ENCODE measurements at regions not wholly inside any gene's neighbourhood (a gene's known extent, or its start where the extent isn't known, plus 50 kb on each side); places are given as distances from the start of the nearest gene placed in this dataset.

DNA sequence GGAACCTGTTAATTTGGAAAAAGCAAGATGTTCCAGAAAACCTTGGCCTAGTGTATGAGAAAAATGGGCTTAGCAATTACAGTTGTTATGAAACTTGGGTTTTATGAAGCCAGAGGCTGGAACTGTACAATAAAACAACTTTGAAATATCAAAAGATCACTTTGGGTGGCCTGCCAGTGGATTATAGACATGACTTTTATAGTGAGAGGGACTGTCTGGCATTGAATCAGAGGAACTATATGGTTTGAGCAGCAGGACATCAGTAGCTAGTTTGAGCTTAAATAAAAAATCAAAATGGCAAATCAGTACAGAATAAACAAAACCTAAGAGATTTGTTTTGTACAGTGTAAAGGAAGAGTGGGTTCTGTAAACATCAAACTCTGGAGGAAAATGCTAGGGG, 115.0 kb upstream of the PTPRG start:
- no peak overlapping the region for H3K27ac ChIP-seq (ENCODE audit: insufficient read depth, low read length)
- no peaks in the 10 kb centered on the region for H3K79me2 ChIP-seq (ENCODE audit: control insufficient read depth, insufficient read depth, low read length)
- no peak for TF ChIP-seq EZH2 (IDR thresholded peaks at IDR 0.05; ENCODE audit: low read length, missing control alignments)
- TF ChIP-seq, protein P1, sequence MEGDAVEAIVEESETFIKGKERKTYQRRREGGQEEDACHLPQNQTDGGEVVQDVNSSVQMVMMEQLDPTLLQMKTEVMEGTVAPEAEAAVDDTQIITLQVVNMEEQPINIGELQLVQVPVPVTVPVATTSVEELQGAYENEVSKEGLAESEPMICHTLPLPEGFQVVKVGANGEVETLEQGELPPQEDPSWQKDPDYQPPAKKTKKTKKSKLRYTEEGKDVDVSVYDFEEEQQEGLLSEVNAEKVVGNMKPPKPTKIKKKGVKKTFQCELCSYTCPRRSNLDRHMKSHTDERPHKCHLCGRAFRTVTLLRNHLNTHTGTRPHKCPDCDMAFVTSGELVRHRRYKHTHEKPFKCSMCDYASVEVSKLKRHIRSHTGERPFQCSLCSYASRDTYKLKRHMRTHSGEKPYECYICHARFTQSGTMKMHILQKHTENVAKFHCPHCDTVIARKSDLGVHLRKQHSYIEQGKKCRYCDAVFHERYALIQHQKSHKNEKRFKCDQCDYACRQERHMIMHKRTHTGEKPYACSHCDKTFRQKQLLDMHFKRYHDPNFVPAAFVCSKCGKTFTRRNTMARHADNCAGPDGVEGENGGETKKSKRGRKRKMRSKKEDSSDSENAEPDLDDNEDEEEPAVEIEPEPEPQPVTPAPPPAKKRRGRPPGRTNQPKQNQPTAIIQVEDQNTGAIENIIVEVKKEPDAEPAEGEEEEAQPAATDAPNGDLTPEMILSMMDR (conservative IDR thresholded peaks at IDR 0.05 in 1 of 2, IDR thresholded peaks at IDR 0.05 in 1 of 2; ENCODE audit: low read depth in 1 of 2, low read length in 2 of 2) = no peak
- no peaks in the 10 kb centered on the region for H3K9me3 ChIP-seq (ENCODE audit: control insufficient read depth, insufficient read depth, low read depth, low read length)
- no peak overlapping the region for H3K4me2 ChIP-seq (ENCODE audit: extremely low read depth, insufficient read depth, low read length)
- H4K20me1 ChIP-seq (ENCODE audit: control insufficient read depth, extremely low read depth, insufficient read depth, low read length) = no peaks in the 10 kb centered on the region
- no peaks in the 10 kb centered on the region for H3K4me1 ChIP-seq (ENCODE audit: control insufficient read depth, extremely low read depth, insufficient read depth, low read length)
- no peak for DNase-seq (ENCODE audit: low read depth in 2 of 2)
- no peaks in the 10 kb centered on the region for H3K27me3 ChIP-seq (ENCODE audit: control insufficient read depth, insufficient read depth, low read length)
- H3K4me3 ChIP-seq (replicated peaks in 1 of 4; ENCODE audit: control extremely low read depth in 1 of 4, insufficient read depth in 1 of 4, low read depth in 3 of 4, low read length in 4 of 4) = no peak overlapping the region
- no peak overlapping the region for H2AFZ ChIP-seq (ENCODE audit: low read length)
- no peak overlapping the region for H3K9ac ChIP-seq (ENCODE audit: insufficient read depth, low read length)
- no peaks in the 10 kb centered on the region for H3K36me3 ChIP-seq (ENCODE audit: control insufficient read depth, insufficient read depth, low read length)

DNA sequence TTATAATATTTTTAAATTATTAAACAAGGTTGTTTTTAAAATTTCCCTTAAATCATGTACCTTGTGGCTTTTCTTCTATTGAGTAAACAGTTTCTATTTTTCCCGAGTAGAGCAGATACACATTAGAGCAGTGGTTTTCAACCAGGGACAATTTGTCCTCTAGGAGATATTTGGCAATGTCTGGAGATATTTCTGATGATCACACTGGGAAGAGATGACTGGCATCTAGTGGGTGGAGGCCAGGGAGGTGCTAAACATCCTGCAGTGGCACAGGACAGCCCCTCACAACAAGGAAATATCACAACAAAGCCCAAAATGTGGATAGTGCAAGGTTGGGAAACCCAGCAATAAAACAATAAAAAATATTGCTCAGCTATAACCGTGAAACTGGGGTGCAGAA, 113.0 kb upstream of the PTPRG start:
- H3K9ac ChIP-seq (ENCODE audit: insufficient read depth, low read length) = no peak overlapping the region
- no peaks in the 10 kb centered on the region for H4K20me1 ChIP-seq (ENCODE audit: control insufficient read depth, extremely low read depth, insufficient read depth, low read length)
- H3K4me1 ChIP-seq (ENCODE audit: control insufficient read depth, extremely low read depth, insufficient read depth, low read length) = peaks cover 4% of the 10 kb centered on the region
- no peak overlapping the region for H3K27ac ChIP-seq (ENCODE audit: insufficient read depth, low read length)
- no peaks in the 10 kb centered on the region for H3K79me2 ChIP-seq (ENCODE audit: control insufficient read depth, insufficient read depth, low read length)
- TF ChIP-seq, protein P1 (conservative IDR thresholded peaks at IDR 0.05 in 1 of 2, IDR thresholded peaks at IDR 0.05 in 1 of 2; ENCODE audit: low read depth in 1 of 2, low read length in 2 of 2) = no peak
- no peak for TF ChIP-seq EZH2 (IDR thresholded peaks at IDR 0.05; ENCODE audit: low read length, missing control alignments)
- H3K9me3 ChIP-seq (ENCODE audit: control insufficient read depth, insufficient read depth, low read depth, low read length) = no peaks in the 10 kb centered on the region
- H3K36me3 ChIP-seq (ENCODE audit: control insufficient read depth, insufficient read depth, low read length) = no peaks in the 10 kb centered on the region
- no peaks in the 10 kb centered on the region for H3K27me3 ChIP-seq (ENCODE audit: control insufficient read depth, insufficient read depth, low read length)
- no peak overlapping the region for H3K4me3 ChIP-seq (replicated peaks in 1 of 4; ENCODE audit: control extremely low read depth in 1 of 4, insufficient read depth in 1 of 4, low read depth in 3 of 4, low read length in 4 of 4)
- H3K4me2 ChIP-seq (ENCODE audit: extremely low read depth, insufficient read depth, low read length) = no peak overlapping the region
- no peak for DNase-seq (ENCODE audit: low read depth in 2 of 2)
- H2AFZ ChIP-seq (ENCODE audit: low read length) = no peak overlapping the region

DNA sequence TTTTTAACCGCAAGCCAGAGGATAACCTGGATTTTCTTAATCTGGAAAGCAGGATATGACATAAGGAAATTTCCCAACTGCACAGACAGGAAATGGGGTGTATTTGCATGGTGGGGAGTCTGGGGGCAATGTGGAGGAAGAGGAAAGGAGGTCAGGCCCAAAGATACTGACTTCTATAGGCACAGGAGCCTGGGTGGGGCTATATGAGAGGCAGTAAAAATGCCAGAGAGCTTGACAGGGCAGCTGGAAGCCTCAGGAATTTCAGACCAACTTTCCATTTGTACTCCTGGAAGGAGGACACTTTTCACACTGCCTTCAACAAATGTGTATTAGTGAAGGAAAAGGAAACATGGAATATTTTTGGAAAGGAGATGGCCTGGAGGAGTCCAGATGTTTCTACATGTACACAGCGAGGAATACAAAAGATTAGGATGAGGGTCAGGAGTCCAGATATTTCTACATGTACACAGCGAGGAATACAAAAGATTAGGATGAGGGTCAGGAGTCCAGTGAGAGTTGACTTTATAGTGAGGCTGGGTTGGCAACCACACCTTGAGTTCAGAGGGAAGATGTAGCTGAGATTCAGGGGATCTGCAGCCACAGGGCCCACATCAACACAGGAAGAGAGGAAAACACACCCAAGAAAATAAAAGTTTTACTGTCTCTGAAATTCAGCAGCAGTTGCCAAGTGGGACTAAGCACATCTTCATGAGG, 111.9 kb upstream of the PTPRG start:
- no peaks in the 10 kb centered on the region for H3K79me2 ChIP-seq (ENCODE audit: control insufficient read depth, insufficient read depth, low read length)
- H3K9me3 ChIP-seq (ENCODE audit: control insufficient read depth, insufficient read depth, low read depth, low read length) = no peaks in the 10 kb centered on the region
- no peaks in the 10 kb centered on the region for H3K36me3 ChIP-seq (ENCODE audit: control insufficient read depth, insufficient read depth, low read length)
- H3K4me2 ChIP-seq (ENCODE audit: extremely low read depth, insufficient read depth, low read length) = no peak overlapping the region
- H3K4me3 ChIP-seq (replicated peaks in 1 of 4; ENCODE audit: control extremely low read depth in 1 of 4, insufficient read depth in 1 of 4, low read depth in 3 of 4, low read length in 4 of 4) = no peak overlapping the region
- peaks cover 5% of the 10 kb centered on the region for H3K4me1 ChIP-seq (ENCODE audit: control insufficient read depth, extremely low read depth, insufficient read depth, low read length)
- no peaks in the 10 kb centered on the region for H3K27me3 ChIP-seq (ENCODE audit: control insufficient read depth, insufficient read depth, low read length)
- no peak for DNase-seq (ENCODE audit: low read depth in 2 of 2)
- H3K9ac ChIP-seq (ENCODE audit: insufficient read depth, low read length) = no peak overlapping the region
- no peak for TF ChIP-seq EZH2 (IDR thresholded peaks at IDR 0.05; ENCODE audit: low read length, missing control alignments)
- H3K27ac ChIP-seq (ENCODE audit: insufficient read depth, low read length) = no peak overlapping the region
- no peaks in the 10 kb centered on the region for H4K20me1 ChIP-seq (ENCODE audit: control insufficient read depth, extremely low read depth, insufficient read depth, low read length)
- H2AFZ ChIP-seq (ENCODE audit: low read length) = no peak overlapping the region

Data from fibroblast of lung (primary cell).